ENCODE measurements at regions not wholly inside any gene's neighbourhood (a gene's known extent, or its start where the extent isn't known, plus 50 kb on each side); places are given as distances from the start of the nearest gene placed in this dataset.

GRCh38 chr5:4005335-4005734 lies 409.7 kb downstream of the IRX1 start:
- ATAC-seq = no peak
- Mint-ChIP-seq H3K4me3 (no peak overlapping the region), H3K4me1 (no peaks in the 10 kb centered on the region), H3K27ac (no peak overlapping the region), H3K36me3 (ENCODE audit: low read depth) (no peaks in the 10 kb centered on the region), H3K9me3 (no peaks in the 10 kb centered on the region), H3K27me3 (no peaks in the 10 kb centered on the region)
- no peak for DNase-seq

- no peak overlapping the region for H3K27ac Mint-ChIP-seq
- no peak for ATAC-seq
- H3K4me3 Mint-ChIP-seq = no peak overlapping the region
- no peaks in the 10 kb centered on the region for H3K27me3 Mint-ChIP-seq
- H3K36me3 Mint-ChIP-seq (ENCODE audit: low read depth) = no peaks in the 10 kb centered on the region
- H3K9me3 Mint-ChIP-seq = no peaks in the 10 kb centered on the region
- H3K4me1 Mint-ChIP-seq = no peaks in the 10 kb centered on the region
- no peak for DNase-seq
These were observed 411.4 kb downstream of the IRX1 start for GRCh38 chr5:4007001-4007400.

GRCh38 chr5:4011943-4012342 lies 416.3 kb downstream of the IRX1 start:
- no peak overlapping the region for H3K27ac Mint-ChIP-seq
- ATAC-seq = no peak

GRCh38 chr5:4013106-4013898 lies 417.7 kb downstream of the IRX1 start:
- Mint-ChIP-seq H3K9me3 (peaks cover 4% of the 10 kb centered on the region), H3K27ac (no peak overlapping the region), H3K27me3 (no peaks in the 10 kb centered on the region), H3K4me1 (peaks cover 3% of the 10 kb centered on the region), H3K4me3 (no peak overlapping the region), H3K36me3 (ENCODE audit: low read depth) (no peaks in the 10 kb centered on the region)
- DNase-seq (no peak), ATAC-seq (no peak)

More at GRCh38 chr5:4011943-4012342, 416.3 kb downstream of the IRX1 start:
- H3K27me3 Mint-ChIP-seq = no peaks in the 10 kb centered on the region
- H3K4me1 Mint-ChIP-seq = peaks cover under 1% of the 10 kb centered on the region
- H3K4me3 Mint-ChIP-seq = no peak overlapping the region
- no peak for DNase-seq
- H3K36me3 Mint-ChIP-seq (ENCODE audit: low read depth) = no peaks in the 10 kb centered on the region
- peaks cover 1% of the 10 kb centered on the region for H3K9me3 Mint-ChIP-seq

- no peaks in the 10 kb centered on the region for H3K27me3 Mint-ChIP-seq
- ATAC-seq (no peak), DNase-seq (no peak)
- no peak overlapping the region for H3K4me3 Mint-ChIP-seq
- H3K27ac Mint-ChIP-seq = no peak overlapping the region
- H3K36me3 Mint-ChIP-seq (ENCODE audit: low read depth) = no peaks in the 10 kb centered on the region
- H3K9me3 Mint-ChIP-seq = peaks cover 4% of the 10 kb centered on the region
- peaks cover 3% of the 10 kb centered on the region for H3K4me1 Mint-ChIP-seq
These were observed 420.1 kb downstream of the IRX1 start for GRCh38 chr5:4015709-4016108.

- DNase-seq (no peak), ATAC-seq (no peak)
- Mint-ChIP-seq H3K27ac (no peak overlapping the region), H3K4me3 (no peak overlapping the region), H3K4me1 (peaks cover 3% of the 10 kb centered on the region), H3K36me3 (ENCODE audit: low read depth) (no peaks in the 10 kb centered on the region), H3K27me3 (no peaks in the 10 kb centered on the region), H3K9me3 (peaks cover 4% of the 10 kb centered on the region)
These were observed 421.6 kb downstream of the IRX1 start for GRCh38 chr5:4017076-4017803.

- no peaks in the 10 kb centered on the region for H3K27me3 Mint-ChIP-seq
- no peaks in the 10 kb centered on the region for H3K36me3 Mint-ChIP-seq (ENCODE audit: low read depth)
- peaks cover 3% of the 10 kb centered on the region for H3K4me1 Mint-ChIP-seq
- H3K27ac Mint-ChIP-seq = no peak overlapping the region
- ATAC-seq (no peak), DNase-seq (no peak)
- H3K9me3 Mint-ChIP-seq = peaks cover 4% of the 10 kb centered on the region
- no peak overlapping the region for H3K4me3 Mint-ChIP-seq
These were observed 422.4 kb downstream of the IRX1 start for GRCh38 chr5:4018007-4018406.

- Mint-ChIP-seq H3K36me3 (ENCODE audit: low read depth) (no peaks in the 10 kb centered on the region), H3K4me1 (peaks cover 3% of the 10 kb centered on the region), H3K27ac (no peak overlapping the region), H3K9me3 (peaks cover 4% of the 10 kb centered on the region), H3K4me3 (no peak overlapping the region), H3K27me3 (no peaks in the 10 kb centered on the region)
- ATAC-seq (no peak), DNase-seq (no peak)
These were observed 423.6 kb downstream of the IRX1 start for GRCh38 chr5:4019009-4019769.

- H3K4me3 Mint-ChIP-seq = no peak overlapping the region
- DNase-seq (no peak), ATAC-seq (no peak)
- H3K27me3 Mint-ChIP-seq = no peaks in the 10 kb centered on the region
- peaks cover 4% of the 10 kb centered on the region for H3K9me3 Mint-ChIP-seq
- H3K4me1 Mint-ChIP-seq = peaks cover 3% of the 10 kb centered on the region
- H3K27ac Mint-ChIP-seq = no peak overlapping the region
- no peaks in the 10 kb centered on the region for H3K36me3 Mint-ChIP-seq (ENCODE audit: low read depth)
These were observed 424.2 kb downstream of the IRX1 start for GRCh38 chr5:4019841-4020240.

- no peaks in the 10 kb centered on the region for H3K27me3 Mint-ChIP-seq
- peaks cover 4% of the 10 kb centered on the region for H3K9me3 Mint-ChIP-seq
- H3K27ac Mint-ChIP-seq = no peak overlapping the region
- no peak overlapping the region for H3K4me3 Mint-ChIP-seq
- DNase-seq (no peak), ATAC-seq (no peak)
- H3K36me3 Mint-ChIP-seq (ENCODE audit: low read depth) = no peaks in the 10 kb centered on the region
- peaks cover 3% of the 10 kb centered on the region for H3K4me1 Mint-ChIP-seq
These were observed 424.8 kb downstream of the IRX1 start for GRCh38 chr5:4020400-4020799.

- H3K27ac Mint-ChIP-seq = no peak overlapping the region
- peaks cover under 1% of the 10 kb centered on the region for H3K9me3 Mint-ChIP-seq
- no peak overlapping the region for H3K4me3 Mint-ChIP-seq
- no peak for DNase-seq
- H3K27me3 Mint-ChIP-seq = no peaks in the 10 kb centered on the region
- no peaks in the 10 kb centered on the region for H3K36me3 Mint-ChIP-seq (ENCODE audit: low read depth)
- peaks cover under 1% of the 10 kb centered on the region for H3K4me1 Mint-ChIP-seq
- ATAC-seq = no peak
These were observed 426.5 kb downstream of the IRX1 start for GRCh38 chr5:4022056-4022670.

GRCh38 chr5:4023091-4023752 lies 427.6 kb downstream of the IRX1 start:
- Mint-ChIP-seq H3K27me3 (no peaks in the 10 kb centered on the region), H3K27ac (no peak overlapping the region), H3K4me1 (no peaks in the 10 kb centered on the region), H3K9me3 (no peaks in the 10 kb centered on the region), H3K4me3 (no peak overlapping the region), H3K36me3 (ENCODE audit: low read depth) (no peaks in the 10 kb centered on the region)
- DNase-seq (no peak), ATAC-seq (no peak)

- no peaks in the 10 kb centered on the region for H3K36me3 Mint-ChIP-seq (ENCODE audit: low read depth)
- H3K9me3 Mint-ChIP-seq = no peaks in the 10 kb centered on the region
- no peak overlapping the region for H3K27ac Mint-ChIP-seq
- DNase-seq (no peak), ATAC-seq (no peak)
- H3K4me1 Mint-ChIP-seq = no peaks in the 10 kb centered on the region
- no peaks in the 10 kb centered on the region for H3K27me3 Mint-ChIP-seq
- no peak overlapping the region for H3K4me3 Mint-ChIP-seq
These were observed 428.2 kb downstream of the IRX1 start for GRCh38 chr5:4023753-4024335.

All from activated naive CD8-positive, alpha-beta T cell treated with anti-CD3 and anti-CD28 coated beads, Interleukin-2, amount 50 U/mL, for 24 hours (primary cell).